GM12878 (cell line): ENCODE measurements at regions not wholly inside any gene's neighbourhood (a gene's known extent, or its start where the extent isn't known, plus 50 kb on each side); places are given as distances from the start of the nearest gene placed in this dataset.
A peak's percentile ranks its signal among the peaks of the same experiment; 100 is the strongest.

ENCODE experiments used
- ATAC-seq: fragments of 200-7000 bp; cut with Tn5 transposase; 3 replicates; pipeline ENCODE4 v1.9.1; 2020; ENCODE audit warnings: mild to moderate bottlenecking, moderate library complexity
- BruUV-seq: library from RNA; stranded (reverse); fragments of 400-500 nt; replicated peaks from 2 replicates; lab custom pipeline; 2021; lab: Mats Ljungman, UMichigan
- CTCF ChIA-PET: fragments of 300-600 bp; sonication (Branson Sonifier 250); formaldehyde crosslinking; extraction: SDS; loops from one replicate; lab custom pipeline; 2021; ENCODE audit warnings: inconsistent platforms; lab: Yijun Ruan, JAX
- POLR2A ChIA-PET: fragments of 350-600 bp; formaldehyde crosslinking; extraction: SDS; loops from one replicate; lab custom pipeline; 2021; ENCODE audit warnings: inconsistent platforms; lab: Charles Lee
- RAD21 ChIA-PET: fragments of 300-600 bp; sonication (Branson Sonifier 250); formaldehyde crosslinking; loops from one replicate; lab custom pipeline; 2023; ENCODE audit warnings: antibody characterized with exemption; ENCODE audit not compliant: unreplicated experiment; lab: Charles Lee
- SMC1A ChIA-PET: fragments of 300-600 bp; sonication (Branson Sonifier 250); formaldehyde crosslinking; loops from one replicate; lab custom pipeline; 2023; ENCODE audit not compliant: unreplicated experiment, uncharacterized antibody; lab: Charles Lee
- DNase-seq: peaks from one replicate; pipeline ENCODE4 v3.0.0-alpha.2; 2011; ENCODE audit warnings: low read depth, low spot score
- FAIRE-seq: peaks from 3 replicates; lab custom pipeline; 2011; peaks lifted over from hg19 to GRCh38; lab: Jason Lieb, UNC
- H2AFZ ChIP-seq: 2 replicates; pipeline ENCODE4 v1.6.0; 2011; ENCODE audit warnings: low read depth, low read length, control low read depth; ENCODE audit not compliant: control insufficient read depth
- H3K27ac ChIP-seq: 2 replicates; pipeline ENCODE4 v1.5.1; 2011; ENCODE audit warnings: control low read depth; ENCODE audit not compliant: control insufficient read depth, insufficient read depth
- H3K27me3 ChIP-seq, 2 experiments: replicated peaks in 1 of 2; 2 replicates each; pipeline versions ENCODE4 v1.6.0 to v1.6.1; 2011; ENCODE audit warnings: low read length in 1 of 2; ENCODE audit not compliant: control insufficient read depth in 2 of 2, insufficient read depth in 2 of 2
- H3K36me3 ChIP-seq, 2 experiments: 2 replicates each; pipeline ENCODE4 v1.5.1; 2011; ENCODE audit warnings: low read length in 1 of 2; ENCODE audit not compliant: control insufficient read depth in 2 of 2, insufficient read depth in 2 of 2
- H3K4me1 ChIP-seq: 2 replicates; pipeline ENCODE4 v1.6.1; 2011; ENCODE audit warnings: mild to moderate bottlenecking, low read length, moderate library complexity, mixed read lengths; ENCODE audit not compliant: control insufficient read depth, insufficient read depth
- H3K4me2 ChIP-seq: 2 replicates; pipeline ENCODE4 v1.6.0; 2011; ENCODE audit warnings: control low read depth; ENCODE audit not compliant: control insufficient read depth, insufficient read depth
- H3K4me3 ChIP-seq: fragments of 200-600 bp; sonication (generic); 2 replicates; pipeline ENCODE4 v1.5.1; 2016
- H3K79me2 ChIP-seq: 2 replicates; pipeline ENCODE4 v1.6.0; 2011; ENCODE audit warnings: low read length; ENCODE audit not compliant: control insufficient read depth, insufficient read depth
- H3K9ac ChIP-seq: 2 replicates; pipeline ENCODE4 v1.8.0; 2011; ENCODE audit warnings: low read length, control low read depth, mixed read lengths; ENCODE audit not compliant: control insufficient read depth, insufficient read depth
- H3K9me3 ChIP-seq: replicated peaks from 3 replicates; pipeline ENCODE4 v1.5.1; 2011; ENCODE audit warnings: mild to moderate bottlenecking, low read length; ENCODE audit not compliant: control insufficient read depth, insufficient read depth
- H4K20me1 ChIP-seq: 2 replicates; pipeline ENCODE4 v1.6.0; 2011; ENCODE audit not compliant: control insufficient read depth, insufficient read depth
- BRCA1 ChIP-seq: IDR thresholded peaks from 2 replicates; pipeline ENCODE4 v1.6.1; 2011; ENCODE audit warnings: low read depth, low read length, improper control_type of control experiment
- CEBPB ChIP-seq, 2 experiments: fragments of 150-350 bp in 1 of 2; IDR thresholded peaks; 2 replicates each; pipeline ENCODE4 v1.6.1; 2012 to 2014; ENCODE audit warnings: low read depth in 2 of 2, low read length in 2 of 2, borderline replicate concordance in 1 of 2, inconsistent platforms in 1 of 2
- EP300 ChIP-seq, 2 experiments: fragments of 150-350 bp in 1 of 2; IDR thresholded peaks; 2 replicates each; pipeline ENCODE4 v1.6.1; 2011 to 2012; ENCODE audit warnings: low read depth in 2 of 2, low read length in 2 of 2, borderline replicate concordance in 1 of 2, improper control_type of control experiment in 1 of 2, inconsistent platforms in 1 of 2; ENCODE audit not compliant: control insufficient read depth in 1 of 2
- JUNB ChIP-seq: IDR thresholded peaks from 2 replicates; pipeline ENCODE4 v1.6.1; 2016; ENCODE audit warnings: antibody characterized with exemption, mild to moderate bottlenecking
- MEF2B ChIP-seq: fragments of 450-650 bp; IDR thresholded peaks from 2 replicates; pipeline ENCODE4 v1.6.1; 2018; ENCODE audit warnings: mild to moderate bottlenecking, moderate library complexity; ENCODE audit not compliant: partially characterized antibody, poor library complexity, severe bottlenecking
- MTA2 ChIP-seq: fragments of 450-650 bp; IDR thresholded peaks from 2 replicates; pipeline ENCODE4 v1.6.1; 2016; ENCODE audit warnings: low read depth, mild to moderate bottlenecking, moderate library complexity
- NR2F1 ChIP-seq: fragments of 450-650 bp; conservative IDR thresholded peaks from 2 replicates; pipeline ENCODE4 v1.6.1; 2017; ENCODE audit warnings: mild to moderate bottlenecking
- POU2F2 ChIP-seq: IDR thresholded peaks from 3 replicates; pipeline ENCODE4 v1.6.1; 2011; ENCODE audit warnings: low read depth, mild to moderate bottlenecking, low read length, borderline replicate concordance
- SMARCA5 ChIP-seq: fragments of 450-650 bp; IDR thresholded peaks from 2 replicates; pipeline ENCODE4 v1.6.1; 2017; ENCODE audit warnings: mild to moderate bottlenecking
- SMC3 ChIP-seq: IDR thresholded peaks from 2 replicates; pipeline ENCODE4 v1.6.1; 2011; ENCODE audit warnings: low read length, improper control_type of control experiment, borderline replicate concordance
- SPI1 ChIP-seq: IDR thresholded peaks from 2 replicates; pipeline ENCODE4 v1.6.1; 2011; ENCODE audit warnings: low read depth, mild to moderate bottlenecking, low read length, moderate library complexity, borderline replicate concordance; ENCODE audit not compliant: insufficient read depth
- TCF12 ChIP-seq: IDR thresholded peaks from 2 replicates; pipeline ENCODE4 v1.6.1; 2011; ENCODE audit warnings: low read depth, mild to moderate bottlenecking, low read length
- WGBS: methylation state at CpG from one replicate; pipeline ENCODE4 v1.1.6; 2016; ENCODE audit warnings: low lambda C conversion rate; ENCODE audit not compliant: insufficient replicate concordance, insufficient coverage; ENCODE audit errors: missing lambda C conversion rate; 5-methylcytosine and 5-hydroxymethylcytosine counted together
- in situ Hi-C: fragments of 300-500 bp; cut with MboI; formaldehyde crosslinking; loops from 9 replicates; pipeline ENCODE4 v1.14.3; 2018; ENCODE audit warnings: mixed read lengths
- intact Hi-C: fragments of 100-400 bp; cut with micrococcal nuclease; formaldehyde crosslinking; loops from one replicate; pipeline ENCODE4 v1.14.2; 2022; ENCODE audit not compliant: unreplicated experiment
- TF ChIP-seq, protein P1 (sequence below): IDR thresholded peaks from 2 replicates; pipeline ENCODE4 v1.6.1; 2011; ENCODE audit warnings: mild to moderate bottlenecking, low read depth, low read length, moderate library complexity; ENCODE audit not compliant: insufficient replicate concordance
- TF ChIP-seq, protein P2 (sequence below): fragments of 450-650 bp; IDR thresholded peaks from 2 replicates; pipeline ENCODE4 v1.6.1; 2017; ENCODE audit warnings: antibody characterized with exemption, mild to moderate bottlenecking, moderate library complexity

DNA sequence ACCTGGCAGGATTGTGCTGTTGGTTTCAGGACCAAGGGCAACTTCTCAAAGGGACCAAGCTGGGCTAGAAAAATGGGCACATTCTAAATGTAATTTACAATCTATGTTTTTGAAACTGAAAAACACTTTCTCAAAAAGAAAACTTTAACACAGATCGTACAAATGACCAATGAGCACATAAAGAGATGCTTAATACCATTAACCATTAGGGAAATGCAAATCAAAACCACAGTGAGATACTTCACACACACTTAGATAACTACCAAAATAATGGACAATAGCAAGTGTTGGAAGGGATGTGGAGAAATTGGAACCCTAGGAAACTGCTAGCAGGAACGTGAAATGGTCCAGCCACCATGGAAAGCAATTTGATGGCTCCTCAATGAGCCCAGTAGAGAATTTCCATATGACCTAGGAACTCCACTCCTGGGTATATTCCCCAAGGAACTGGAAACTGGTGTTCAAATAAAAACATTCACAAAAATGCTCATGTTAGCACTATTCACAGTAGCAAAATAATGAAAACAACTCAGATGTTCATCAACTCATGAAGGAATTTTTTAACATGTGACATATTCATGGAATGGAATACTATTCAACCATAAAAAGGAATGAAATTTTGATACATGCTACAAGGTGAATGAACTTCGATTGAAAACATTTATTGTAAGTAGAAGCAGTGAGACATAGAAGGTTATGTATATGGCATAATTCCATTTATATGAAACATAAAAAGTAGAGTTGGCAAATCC lies 288.3 kb upstream of the NR2F2 start:
- ChIA-PET POLR2A (interaction anchor here (0.8 to 2.4 kb wide), 4 partner anchors 10 to 286 kb away, joined by 3 to 8 read pairs (median 4); no protein-coding TSS in a partner anchor), CTCF (interaction anchor here (0.9 kb wide), 3 partner anchors 16 to 68 kb away, joined by 3 read pairs; no protein-coding TSS in a partner anchor), RAD21 (interaction anchor here (0.7 to 1.9 kb wide), 16 partner anchors 10 to 756 kb away, joined by 3 to 9 read pairs (median 4); no protein-coding TSS in a partner anchor), SMC1A (interaction anchor here (0.7 to 2.1 kb wide), 16 partner anchors 9 to 285 kb away, joined by 3 to 10 read pairs (median 3); no protein-coding TSS in a partner anchor)
- peak overlapping the region; percentile 69 for H3K27ac ChIP-seq
- H2AFZ ChIP-seq, result no peak overlapping the region
- in situ Hi-C loops, result no loop called here
- no peak for DNase-seq
- intact Hi-C loops, result loop anchor here (2.0 to 5.0 kb wide), 5 partner anchors 51 to 305 kb away; no protein-coding TSS in a partner anchor
- no peaks in the 10 kb centered on the region for H3K27me3 ChIP-seq
- no peaks in the 10 kb centered on the region for H3K79me2 ChIP-seq
- H3K36me3 ChIP-seq, result no peaks in the 10 kb centered on the region
- 18% methylated on average over 3 of the region's 3 CpGs for WGBS
- peak; percentile 44 for ATAC-seq
- H3K4me1 ChIP-seq, result peaks cover 45% of the 10 kb centered on the region
- H4K20me1 ChIP-seq, result no peaks in the 10 kb centered on the region
- H3K9ac ChIP-seq, result no peak overlapping the region
- BruUV-seq, result no TSS peak
- H3K4me2 ChIP-seq, result peak overlapping the region; percentile 45
- peaks cover 2% of the 10 kb centered on the region; the same call in 2 of the 3 replicates for H3K9me3 ChIP-seq
- FAIRE-seq, result no peak
- H3K4me3 ChIP-seq, result peak overlapping the region; percentile 18; the same call in 1 of the 2 replicates
- TF ChIP-seq POU2F2 (peak; percentile 64; the same call in 1 of the 3 replicates), BRCA1 (no peak), SMARCA5 (peak; percentile 72), JUNB (no peak), MEF2B (peak; percentile 39), SPI1 (no peak), CEBPB (IDR thresholded peaks at IDR 0.05; ENCODE audit: borderline replicate concordance in 1 of 2, low read depth in 2 of 2, low read length in 2 of 2) (no peak), NR2F1 (0 out of 2 replicates have a peak, but pooled peaks have one; percentile 6), MTA2 (peak; percentile 5; the same call in 1 of the 2 replicates), SMC3 (0 out of 2 replicates have a peak, but pooled peaks have one; percentile 8), EP300 (IDR thresholded peaks at IDR 0.05; ENCODE audit: borderline replicate concordance in 1 of 2, control insufficient read depth in 1 of 2, low read depth in 2 of 2, low read length in 2 of 2) (peak; percentile 8 to 29; a peak in 1 of 4 replicates), TCF12 (no peak)
- TF ChIP-seq, protein P1, sequence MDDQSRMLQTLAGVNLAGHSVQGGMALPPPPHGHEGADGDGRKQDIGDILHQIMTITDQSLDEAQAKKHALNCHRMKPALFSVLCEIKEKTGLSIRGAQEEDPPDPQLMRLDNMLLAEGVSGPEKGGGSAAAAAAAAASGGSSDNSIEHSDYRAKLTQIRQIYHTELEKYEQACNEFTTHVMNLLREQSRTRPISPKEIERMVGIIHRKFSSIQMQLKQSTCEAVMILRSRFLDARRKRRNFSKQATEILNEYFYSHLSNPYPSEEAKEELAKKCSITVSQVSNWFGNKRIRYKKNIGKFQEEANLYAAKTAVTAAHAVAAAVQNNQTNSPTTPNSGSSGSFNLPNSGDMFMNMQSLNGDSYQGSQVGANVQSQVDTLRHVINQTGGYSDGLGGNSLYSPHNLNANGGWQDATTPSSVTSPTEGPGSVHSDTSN, result no peak
- TF ChIP-seq, protein P2, sequence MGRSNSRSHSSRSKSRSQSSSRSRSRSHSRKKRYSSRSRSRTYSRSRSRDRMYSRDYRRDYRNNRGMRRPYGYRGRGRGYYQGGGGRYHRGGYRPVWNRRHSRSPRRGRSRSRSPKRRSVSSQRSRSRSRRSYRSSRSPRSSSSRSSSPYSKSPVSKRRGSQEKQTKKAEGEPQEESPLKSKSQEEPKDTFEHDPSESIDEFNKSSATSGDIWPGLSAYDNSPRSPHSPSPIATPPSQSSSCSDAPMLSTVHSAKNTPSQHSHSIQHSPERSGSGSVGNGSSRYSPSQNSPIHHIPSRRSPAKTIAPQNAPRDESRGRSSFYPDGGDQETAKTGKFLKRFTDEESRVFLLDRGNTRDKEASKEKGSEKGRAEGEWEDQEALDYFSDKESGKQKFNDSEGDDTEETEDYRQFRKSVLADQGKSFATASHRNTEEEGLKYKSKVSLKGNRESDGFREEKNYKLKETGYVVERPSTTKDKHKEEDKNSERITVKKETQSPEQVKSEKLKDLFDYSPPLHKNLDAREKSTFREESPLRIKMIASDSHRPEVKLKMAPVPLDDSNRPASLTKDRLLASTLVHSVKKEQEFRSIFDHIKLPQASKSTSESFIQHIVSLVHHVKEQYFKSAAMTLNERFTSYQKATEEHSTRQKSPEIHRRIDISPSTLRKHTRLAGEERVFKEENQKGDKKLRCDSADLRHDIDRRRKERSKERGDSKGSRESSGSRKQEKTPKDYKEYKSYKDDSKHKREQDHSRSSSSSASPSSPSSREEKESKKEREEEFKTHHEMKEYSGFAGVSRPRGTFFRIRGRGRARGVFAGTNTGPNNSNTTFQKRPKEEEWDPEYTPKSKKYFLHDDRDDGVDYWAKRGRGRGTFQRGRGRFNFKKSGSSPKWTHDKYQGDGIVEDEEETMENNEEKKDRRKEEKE, result no peak
